ENCODE measurements at regions not wholly inside any gene's neighbourhood (a gene's known extent, or its start where the extent isn't known, plus 50 kb on each side); places are given as distances from the start of the nearest gene placed in this dataset.

DNA sequence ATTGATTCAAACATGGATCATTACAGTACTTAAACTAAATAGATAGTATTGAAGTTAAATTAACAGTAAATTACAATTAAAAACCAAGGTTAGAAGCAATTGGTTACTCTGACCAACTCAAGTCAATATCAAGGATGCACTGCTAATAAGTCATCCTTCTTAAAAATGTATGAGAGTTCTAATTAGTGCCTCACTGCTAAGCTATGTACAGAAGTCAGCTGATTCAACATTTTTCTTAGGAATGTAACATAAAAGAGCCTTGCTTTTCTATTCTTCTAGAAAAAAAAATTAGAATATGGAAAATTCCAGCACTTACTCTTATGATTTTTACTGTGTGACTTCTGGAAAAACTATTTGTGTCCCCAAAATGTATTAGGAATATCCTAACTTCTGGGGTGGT lies 75.7 kb upstream of the FBN2 start:
- DNase-seq = no peak
- Histone ChIP-seq H3K4me3 (no peak overlapping the region), H3K4me1 (no peaks in the 10 kb centered on the region), H3K27ac (no peak overlapping the region), H3K9me3 (peaks cover 0 to 5% (median 0%) of the 10 kb centered on the region in 4 donors), H3K36me3 (no peaks in the 10 kb centered on the region), H3K27me3 (no peaks in the 10 kb centered on the region)
- no peak for TF ChIP-seq EP300 (IDR thresholded peaks at IDR 0.05)
- TF ChIP-seq POLR2AphosphoS5 (IDR thresholded peaks at IDR 0.05) = no peak
- TF ChIP-seq CTCF (IDR thresholded peaks at IDR 0.05) = no peak
- no peak for TF ChIP-seq POLR2A (IDR thresholded peaks at IDR 0.05)
- ATAC-seq (ENCODE audit: low FRiP score in 2 of 2) = no peak

- TF ChIP-seq POLR2A (IDR thresholded peaks at IDR 0.05) = no peak
- TF ChIP-seq CTCF (IDR thresholded peaks at IDR 0.05) = no peak
- TF ChIP-seq EP300 (IDR thresholded peaks at IDR 0.05) = no peak
- H3K9me3 ChIP-seq = no peaks in the 10 kb centered on the region
- H3K27ac ChIP-seq = no peak overlapping the region
- H3K4me3 ChIP-seq = no peak overlapping the region
- H3K4me1 ChIP-seq = no peaks in the 10 kb centered on the region
- H3K36me3 ChIP-seq = no peaks in the 10 kb centered on the region
- no peaks in the 10 kb centered on the region for H3K27me3 ChIP-seq
- DNase-seq (no peak), ATAC-seq (ENCODE audit: low FRiP score in 2 of 2) (no peak)
Observed at GRCh38 chr5:128615578-128615977, 77.5 kb upstream of the FBN2 start.

GRCh38 chr5:128626536-128627090 lies 88.6 kb upstream of the FBN2 start:
- 47 to 71% methylated on average over 1 of the region's 1 CpG for WGBS, 2 donors
- no peak for DNase-seq

GRCh38 chr5:128627939-128628338 lies 89.9 kb upstream of the FBN2 start:
- TF ChIP-seq POLR2A (IDR thresholded peaks at IDR 0.05) (no peak), CTCF (IDR thresholded peaks at IDR 0.05) (no peak)
- no peak overlapping the region for H3K27ac ChIP-seq
- no peaks in the 10 kb centered on the region for H3K9me3 ChIP-seq
- H3K4me3 ChIP-seq = no peak overlapping the region
- H3K27me3 ChIP-seq = no peaks in the 10 kb centered on the region
- ATAC-seq (ENCODE audit: low FRiP score in 2 of 2) (no peak), DNase-seq (no peak)
- no peaks in the 10 kb centered on the region for H3K36me3 ChIP-seq
- no peaks in the 10 kb centered on the region for H3K4me1 ChIP-seq
- 82 to 89% methylated on average over 1 of the region's 1 CpG for WGBS, 2 donors

More at GRCh38 chr5:128626536-128627090, 88.6 kb upstream of the FBN2 start:
- TF ChIP-seq CTCF (IDR thresholded peaks at IDR 0.05) = no peak
- Histone ChIP-seq H3K27me3 (no peaks in the 10 kb centered on the region), H3K27ac (no peak overlapping the region), H3K4me1 (no peaks in the 10 kb centered on the region), H3K9me3 (no peaks in the 10 kb centered on the region), H3K36me3 (no peaks in the 10 kb centered on the region), H3K4me3 (no peak overlapping the region)
- ATAC-seq (ENCODE audit: low FRiP score in 2 of 2) = no peak

DNA sequence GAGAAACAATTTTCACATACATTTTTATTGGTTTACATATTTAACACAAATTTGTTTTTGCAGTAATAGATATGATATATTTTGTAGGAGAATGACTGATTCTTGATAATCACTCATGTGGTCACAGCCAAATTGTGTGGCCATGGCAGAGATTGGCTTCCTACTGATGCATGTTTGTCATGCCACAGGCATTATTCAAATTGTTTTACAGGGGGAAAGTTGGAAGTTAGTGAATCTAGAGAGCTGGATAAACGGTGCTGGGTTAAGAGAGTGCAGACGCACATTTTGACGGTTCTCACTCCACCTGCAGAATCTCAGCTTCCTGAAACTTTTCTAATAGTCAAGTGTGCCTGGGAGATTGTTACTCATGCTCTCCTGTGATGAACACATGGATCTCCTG lies 91.1 kb upstream of the FBN2 start:
- no peak overlapping the region for H3K4me3 ChIP-seq
- H3K4me1 ChIP-seq = no peaks in the 10 kb centered on the region
- H3K27ac ChIP-seq = no peak overlapping the region
- no peaks in the 10 kb centered on the region for H3K9me3 ChIP-seq
- H3K36me3 ChIP-seq = no peaks in the 10 kb centered on the region
- no peak for DNase-seq
- TF ChIP-seq POLR2AphosphoS5 (IDR thresholded peaks at IDR 0.05) (no peak), POLR2A (IDR thresholded peaks at IDR 0.05) (no peak)
- no peak for ATAC-seq (ENCODE audit: low FRiP score in 2 of 2)
- H3K27me3 ChIP-seq = no peaks in the 10 kb centered on the region
- 54 to 73% methylated on average over 3 of the region's 3 CpGs for WGBS, 2 donors
